Esophagus muscularis mucosa (tissue), 3 donors: ENCODE measurements at regions not wholly inside any gene's neighbourhood (a gene's known extent, or its start where the extent isn't known, plus 50 kb on each side); places are given as distances from the start of the nearest gene placed in this dataset.

Source experiments
- CTCF ChIP-seq, 3 experiments: fragments of 200-600 bp in 2 of 3; fragments of 450-650 bp in 1 of 3; sonication (generic) in 2 of 3; IDR thresholded peaks; one replicate each; pipeline ENCODE4 v1.5.1; 2017 to 2019; ENCODE audit warnings: antibody characterized with exemption in 3 of 3, mild to moderate bottlenecking in 2 of 3, moderate library complexity in 1 of 3
- POLR2A ChIP-seq: fragments of 450-650 bp; IDR thresholded peaks from one replicate; pipeline ENCODE4 v1.6.1; 2017; ENCODE audit warnings: antibody characterized with exemption, moderate library complexity, mild to moderate bottlenecking, low read depth

GRCh38 chr9:82122731-82123130 is 134.2 kb downstream of the SPATA31D1 start:
- TF ChIP-seq CTCF (IDR thresholded peaks at IDR 0.05): no peak
- TF ChIP-seq POLR2A: no peak
